K562 (cell line): ENCODE measurements at regions not wholly inside any gene's neighbourhood (a gene's known extent, or its start where the extent isn't known, plus 50 kb on each side); places are given as distances from the start of the nearest gene placed in this dataset.

Experiments
- ATAC-seq: fragments of 200-7000 bp; cut with Tn5 transposase; 3 replicates; pipeline ENCODE4 v1.9.1; 2020; ENCODE audit warnings: moderate library complexity
- BruUV-seq: library from RNA; stranded (reverse); fragments of 400-500 nt; replicated peaks from 2 replicates; lab custom pipeline; 2021; lab: Mats Ljungman, UMichigan
- CTCF ChIA-PET: fragments of 300-600 bp; formaldehyde crosslinking; extraction: SDS; loops from one replicate; lab custom pipeline; 2021; ENCODE audit warnings: low intra/inter-chr PET ratio; lab: Yijun Ruan, JAX
- POLR2A ChIA-PET: fragments of 300-600, 350-650 bp; sonication (Branson Sonifier 250); formaldehyde crosslinking; extraction: SDS; loops from one replicate; lab custom pipeline; 2021; ENCODE audit warnings: antibody characterized with exemption, inconsistent platforms; lab: Yijun Ruan, JAX
- DNase-seq, 4 experiments: peaks; one replicate each; pipeline versions ENCODE4 v3.0.0 to v3.0.0-alpha.2; 2011 to 2018; ENCODE audit warnings: low spot score in 3 of 4, mixed read lengths in 3 of 4; ENCODE audit errors: extremely low read depth in 1 of 4
- FAIRE-seq: peaks from 2 replicates; lab custom pipeline; 2011; peaks lifted over from hg19 to GRCh38; lab: Jason Lieb, UNC
- H2AFZ ChIP-seq: 2 replicates; pipeline ENCODE4 v1.6.0; 2011; ENCODE audit warnings: low read depth, low read length, control low read depth, inconsistent platforms
- H3K27ac ChIP-seq: fragments of 200-600 bp; 3 replicates; pipeline ENCODE4 v1.8.0; 2011; ENCODE audit warnings: low read depth, mild to moderate bottlenecking, control low read depth, inconsistent platforms, low read length, moderate library complexity, mixed read lengths; ENCODE audit errors: extremely low read depth
- H3K27me3 ChIP-seq, 2 experiments: fragments of 300-600 bp in 1 of 2; 2 replicates in 1 of 2; 3 replicates in 1 of 2; pipeline versions ENCODE4 v1.6.0 to v1.8.0; 2011; ENCODE audit warnings: inconsistent platforms in 2 of 2, low read length in 2 of 2, mild to moderate bottlenecking in 1 of 2, mixed read lengths in 1 of 2, moderate library complexity in 1 of 2; ENCODE audit not compliant: control insufficient read depth in 2 of 2, insufficient read depth in 2 of 2
- H3K36me3 ChIP-seq: fragments of 300-600 bp; 3 replicates; pipeline ENCODE4 v1.8.0; 2011; ENCODE audit warnings: mild to moderate bottlenecking, low read length, inconsistent platforms; ENCODE audit not compliant: control insufficient read depth, insufficient read depth
- H3K4me1 ChIP-seq, 2 experiments: fragments of 200-600 bp in 1 of 2; replicated peaks in 1 of 2; 2 replicates in 1 of 2; 3 replicates in 1 of 2; pipeline versions ENCODE4 v1.5.1 to v1.8.0; 2011; ENCODE audit warnings: inconsistent platforms in 2 of 2, low read length in 2 of 2, mild to moderate bottlenecking in 1 of 2, mixed read lengths in 1 of 2, moderate library complexity in 1 of 2; ENCODE audit not compliant: control insufficient read depth in 2 of 2, insufficient read depth in 2 of 2
- H3K4me2 ChIP-seq: 2 replicates; pipeline ENCODE4 v1.6.1; 2011; ENCODE audit warnings: low read length, control low read depth, inconsistent platforms, mixed read lengths; ENCODE audit not compliant: insufficient read depth
- H3K4me3 ChIP-seq: fragments of 200-600 bp; sonication (generic), shearing (Covaris generic); 2 replicates; pipeline ENCODE4 v1.5.1; 2016; ENCODE audit warnings: control low read depth, inconsistent platforms
- H3K79me2 ChIP-seq: fragments of 200-600 bp; 3 replicates; pipeline ENCODE4 v1.8.0; 2011; ENCODE audit warnings: low read length, inconsistent platforms; ENCODE audit not compliant: control insufficient read depth, insufficient read depth
- H3K9ac ChIP-seq, 2 experiments: 2 replicates each; pipeline versions ENCODE4 v1.6.0 to v1.6.1; 2011; ENCODE audit warnings: low read depth in 2 of 2, low read length in 2 of 2, control low read depth in 1 of 2, inconsistent platforms in 1 of 2, mild to moderate bottlenecking in 1 of 2, mixed read lengths in 1 of 2; ENCODE audit not compliant: insufficient read depth in 1 of 2
- H3K9me1 ChIP-seq: one replicate; pipeline ENCODE4 v1.6.0; 2011; ENCODE audit warnings: inconsistent platforms, mild to moderate bottlenecking, low read length, moderate library complexity; ENCODE audit not compliant: control insufficient read depth, insufficient read depth
- H3K9me3 ChIP-seq: replicated peaks from 2 replicates; pipeline ENCODE4 v1.5.1; 2011; ENCODE audit warnings: low read depth, low read length, inconsistent platforms; ENCODE audit not compliant: control insufficient read depth, insufficient read depth
- H4K20me1 ChIP-seq: replicated peaks from 2 replicates; pipeline ENCODE4 v1.6.1; 2011; ENCODE audit warnings: low read length, inconsistent platforms, mixed read lengths; ENCODE audit not compliant: control insufficient read depth, insufficient read depth
- SIX5 ChIP-seq, 2 experiments: IDR thresholded peaks; 2 replicates each; pipeline ENCODE4 v1.6.1; 2011; ENCODE audit warnings: low read length in 2 of 2, borderline replicate concordance in 1 of 2, low read depth in 1 of 2, mild to moderate bottlenecking in 1 of 2, moderate library complexity in 1 of 2; ENCODE audit not compliant: insufficient read depth in 1 of 2
- ZZZ3 ChIP-seq: fragments of 450-650 bp; IDR thresholded peaks from 2 replicates; pipeline ENCODE4 v1.6.1; 2016; ENCODE audit warnings: antibody characterized with exemption, mild to moderate bottlenecking, moderate library complexity
- WGBS: fragments of 100-300 bp; shearing (Covaris generic); methylation state at CpG from one replicate; pipeline ENCODE4 v1.1.6; 2016; ENCODE audit warnings: low coverage, mixed read lengths; ENCODE audit not compliant: insufficient coverage; ENCODE audit errors: missing lambda C conversion rate; 5-methylcytosine and 5-hydroxymethylcytosine counted together
- in situ Hi-C: fragments of 300-500 bp; cut with MboI; formaldehyde crosslinking; loops from 4 replicates; pipeline ENCODE4 v1.15.0; 2018; ENCODE audit warnings: inconsistent platforms, mixed read lengths
- intact Hi-C: fragments of 100-400 bp; cut with micrococcal nuclease; formaldehyde crosslinking; loops from 2 replicates; pipeline ENCODE4 v1.14.2; 2022
- TF ChIP-seq, protein P1 (sequence below): fragments of 250-450 bp; sonication (Bioruptor Pico); IDR thresholded peaks from 2 replicates; pipeline ENCODE4 v1.5.1; 2021; ENCODE audit warnings: mild to moderate bottlenecking
- TF ChIP-seq, protein P2 (sequence below), 2 experiments: IDR thresholded peaks; 2 replicates each; pipeline ENCODE4 v1.6.1; 2011; ENCODE audit warnings: borderline replicate concordance in 1 of 2, control low read depth in 1 of 2, low read depth in 1 of 2, low read length in 1 of 2, mild to moderate bottlenecking in 1 of 2, mixed read lengths in 1 of 2, moderate library complexity in 1 of 2; ENCODE audit not compliant: insufficient read depth in 1 of 2, insufficient read length in 1 of 2, poor library complexity in 1 of 2, severe bottlenecking in 1 of 2; ENCODE audit errors: extremely low read depth in 1 of 2
- TF ChIP-seq, protein P3 (sequence below): sonication (generic); formaldehyde crosslinking; IDR thresholded peaks from 2 replicates; pipeline ENCODE4 v1.4.0; 2020; ENCODE audit warnings: mild to moderate bottlenecking, missing genetic modification reagents

DNA sequence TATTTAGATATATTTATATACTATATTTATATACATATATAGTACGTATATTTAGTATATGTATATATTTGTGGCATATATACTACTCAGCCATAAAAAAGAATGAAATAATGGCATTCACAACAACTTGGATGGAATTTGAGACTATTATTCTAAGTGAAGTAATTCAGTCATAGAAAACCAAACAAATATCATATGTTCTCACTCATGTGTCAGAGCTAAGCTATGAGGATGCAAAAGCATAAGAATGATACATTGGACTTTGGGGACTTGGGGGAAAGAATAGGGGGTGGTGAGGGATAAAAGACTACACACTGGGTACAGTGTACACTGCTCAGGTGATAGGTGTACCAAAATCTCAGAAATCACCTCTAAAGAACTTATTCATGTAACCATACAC, 1015.7 kb downstream of the EFNB2 start:
- no peaks in the 10 kb centered on the region for H3K79me2 ChIP-seq
- H3K9ac ChIP-seq: no peak overlapping the region
- ChIA-PET POLR2A (no interaction called here), CTCF (no interaction called here)
- no peaks in the 10 kb centered on the region for H3K9me3 ChIP-seq
- in situ Hi-C loops (no loop called here), intact Hi-C loops (no loop called here)
- no peaks in the 10 kb centered on the region for H3K9me1 ChIP-seq
- WGBS: 0% methylated on average over 1 of the region's 1 CpG
- no peaks in the 10 kb centered on the region for H4K20me1 ChIP-seq
- DNase-seq (no peak), ATAC-seq (no peak), FAIRE-seq (no peak)
- TF ChIP-seq, protein P1, sequence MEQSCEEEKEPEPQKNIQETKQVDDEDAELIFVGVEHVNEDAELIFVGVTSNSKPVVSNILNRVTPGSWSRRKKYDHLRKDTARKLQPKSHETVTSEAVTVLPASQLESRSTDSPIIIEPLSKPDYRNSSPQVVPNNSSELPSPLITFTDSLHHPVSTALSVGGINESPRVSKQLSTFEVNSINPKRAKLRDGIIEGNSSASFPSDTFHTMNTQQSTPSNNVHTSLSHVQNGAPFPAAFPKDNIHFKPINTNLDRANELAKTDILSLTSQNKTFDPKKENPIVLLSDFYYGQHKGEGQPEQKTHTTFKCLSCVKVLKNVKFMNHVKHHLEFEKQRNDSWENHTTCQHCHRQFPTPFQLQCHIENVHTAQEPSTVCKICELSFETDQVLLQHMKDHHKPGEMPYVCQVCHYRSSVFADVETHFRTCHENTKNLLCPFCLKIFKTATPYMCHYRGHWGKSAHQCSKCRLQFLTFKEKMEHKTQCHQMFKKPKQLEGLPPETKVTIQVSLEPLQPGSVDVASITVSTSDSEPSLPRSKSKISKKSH (CRISPR knock-in tag): no peak
- TF ChIP-seq SIX5 (IDR thresholded peaks at IDR 0.05; ENCODE audit: borderline replicate concordance in 1 of 2, insufficient read depth in 1 of 2, low read depth in 1 of 2, low read length in 2 of 2): no peak
- H2AFZ ChIP-seq: no peak overlapping the region
- no peak overlapping the region for H3K4me2 ChIP-seq
- no peaks in the 10 kb centered on the region for H3K27me3 ChIP-seq
- no peak overlapping the region for H3K27ac ChIP-seq
- BruUV-seq: no TSS peak
- no peaks in the 10 kb centered on the region for H3K4me1 ChIP-seq
- no peak overlapping the region for H3K4me3 ChIP-seq
- H3K36me3 ChIP-seq: no peaks in the 10 kb centered on the region

DNA sequence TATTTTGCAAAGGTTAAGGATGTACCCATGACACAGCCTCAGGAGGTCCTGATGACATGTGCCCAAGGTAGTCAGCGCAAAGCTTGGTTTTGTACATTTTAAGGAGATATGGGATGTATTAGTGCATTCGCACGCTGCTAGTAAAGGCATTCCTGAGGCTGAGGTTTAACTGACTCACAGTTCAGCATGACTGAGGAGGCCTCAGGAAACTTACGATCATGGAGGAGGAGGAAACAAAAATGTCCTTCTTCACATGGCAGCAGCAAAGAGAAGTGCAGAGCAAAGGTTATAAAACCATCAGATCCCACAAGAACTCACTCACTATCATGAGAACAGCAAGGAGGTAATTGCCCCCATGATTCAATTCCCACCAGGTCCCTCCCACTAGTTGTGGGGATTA, 1017.4 kb downstream of the EFNB2 start:
- CTCF ChIA-PET: no interaction called here
- intact Hi-C loops: no loop called here
- H3K4me1 ChIP-seq: no peaks in the 10 kb centered on the region

More for the DNA sequence above, 1017.4 kb downstream of the EFNB2 start:
- no peak for ATAC-seq
- Histone ChIP-seq H3K9ac (no peak overlapping the region), H3K4me3 (no peak overlapping the region), H3K79me2 (no peaks in the 10 kb centered on the region), H3K9me1 (no peaks in the 10 kb centered on the region), H3K27me3 (no peaks in the 10 kb centered on the region), H3K27ac (no peak overlapping the region), H4K20me1 (no peaks in the 10 kb centered on the region), H3K9me3 (no peaks in the 10 kb centered on the region), H3K36me3 (no peaks in the 10 kb centered on the region), H2AFZ (no peak overlapping the region), H3K4me2 (no peak overlapping the region)
- POLR2A ChIA-PET: no interaction called here
- FAIRE-seq: no peak
- DNase-seq: no peak
- TF ChIP-seq, protein P2, sequence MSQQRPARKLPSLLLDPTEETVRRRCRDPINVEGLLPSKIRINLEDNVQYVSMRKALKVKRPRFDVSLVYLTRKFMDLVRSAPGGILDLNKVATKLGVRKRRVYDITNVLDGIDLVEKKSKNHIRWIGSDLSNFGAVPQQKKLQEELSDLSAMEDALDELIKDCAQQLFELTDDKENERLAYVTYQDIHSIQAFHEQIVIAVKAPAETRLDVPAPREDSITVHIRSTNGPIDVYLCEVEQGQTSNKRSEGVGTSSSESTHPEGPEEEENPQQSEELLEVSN (IDR thresholded peaks at IDR 0.05; ENCODE audit: borderline replicate concordance in 1 of 2, extremely low read depth in 1 of 2, insufficient read depth in 1 of 2, insufficient read length in 1 of 2, low read depth in 1 of 2, low read length in 1 of 2, poor library complexity in 1 of 2, severe bottlenecking in 1 of 2): no peak
- TF ChIP-seq ZZZ3: no peak
- TF ChIP-seq, protein P3, sequence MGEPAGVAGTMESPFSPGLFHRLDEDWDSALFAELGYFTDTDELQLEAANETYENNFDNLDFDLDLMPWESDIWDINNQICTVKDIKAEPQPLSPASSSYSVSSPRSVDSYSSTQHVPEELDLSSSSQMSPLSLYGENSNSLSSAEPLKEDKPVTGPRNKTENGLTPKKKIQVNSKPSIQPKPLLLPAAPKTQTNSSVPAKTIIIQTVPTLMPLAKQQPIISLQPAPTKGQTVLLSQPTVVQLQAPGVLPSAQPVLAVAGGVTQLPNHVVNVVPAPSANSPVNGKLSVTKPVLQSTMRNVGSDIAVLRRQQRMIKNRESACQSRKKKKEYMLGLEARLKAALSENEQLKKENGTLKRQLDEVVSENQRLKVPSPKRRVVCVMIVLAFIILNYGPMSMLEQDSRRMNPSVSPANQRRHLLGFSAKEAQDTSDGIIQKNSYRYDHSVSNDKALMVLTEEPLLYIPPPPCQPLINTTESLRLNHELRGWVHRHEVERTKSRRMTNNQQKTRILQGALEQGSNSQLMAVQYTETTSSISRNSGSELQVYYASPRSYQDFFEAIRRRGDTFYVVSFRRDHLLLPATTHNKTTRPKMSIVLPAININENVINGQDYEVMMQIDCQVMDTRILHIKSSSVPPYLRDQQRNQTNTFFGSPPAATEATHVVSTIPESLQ (CRISPR knock-in tag): no peak
- 8% methylated on average over 4 of the region's 4 CpGs for WGBS
- no TSS peak for BruUV-seq
- in situ Hi-C loops: no loop called here
